HG02938 (cell line): ENCODE measurements at regions not wholly inside any gene's neighbourhood (a gene's known extent, or its start where the extent isn't known, plus 50 kb on each side); places are given as distances from the start of the nearest gene placed in this dataset.

Source experiments
- ATAC-seq: cut with Tn5 transposase; IDR thresholded peaks from one replicate; pipeline ENCODE4 v1.9.1; 2021; ENCODE audit warnings: mild to moderate bottlenecking, moderate library complexity; ENCODE audit not compliant: unreplicated experiment

- no peak for ATAC-seq
Observed at GRCh38 chr13:85247780-85248179, 551.4 kb downstream of the SLITRK6 start.

DNA sequence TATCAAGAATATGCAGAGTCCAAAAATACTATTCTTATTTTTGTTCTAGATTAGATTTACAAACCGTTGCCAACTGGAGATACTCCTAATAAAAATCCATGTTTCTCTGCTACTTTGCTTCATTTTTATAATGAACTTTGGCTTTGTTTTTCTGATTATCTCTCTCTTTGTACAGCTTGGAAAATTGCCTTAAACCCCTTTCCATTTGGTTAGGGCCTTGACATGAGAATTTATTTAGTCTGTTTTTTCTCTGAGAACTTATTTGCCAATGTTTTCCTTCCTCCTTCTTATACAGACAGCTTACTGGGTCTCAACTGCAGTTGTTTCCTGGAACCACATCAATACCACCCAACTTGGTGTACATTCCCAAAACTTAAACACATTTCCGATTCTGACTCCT lies 555.4 kb downstream of the SLITRK6 start:
- no peak for ATAC-seq

GRCh38 chr13:85241060-85241459 lies 558.2 kb downstream of the SLITRK6 start:
- ATAC-seq = no peak

- ATAC-seq = no peak
Observed at GRCh38 chr13:85236413-85236812, 562.8 kb downstream of the SLITRK6 start.

- ATAC-seq = no peak
Observed at GRCh38 chr13:85230691-85231093, 568.5 kb downstream of the SLITRK6 start.

- no peak for ATAC-seq
Observed at GRCh38 chr13:85228692-85229091, 570.5 kb downstream of the SLITRK6 start.

- no peak for ATAC-seq
Observed at GRCh38 chr13:85223883-85224656, 575.1 kb downstream of the SLITRK6 start.

GRCh38 chr13:85216576-85216975 lies 582.6 kb downstream of the SLITRK6 start:
- ATAC-seq = no peak

DNA sequence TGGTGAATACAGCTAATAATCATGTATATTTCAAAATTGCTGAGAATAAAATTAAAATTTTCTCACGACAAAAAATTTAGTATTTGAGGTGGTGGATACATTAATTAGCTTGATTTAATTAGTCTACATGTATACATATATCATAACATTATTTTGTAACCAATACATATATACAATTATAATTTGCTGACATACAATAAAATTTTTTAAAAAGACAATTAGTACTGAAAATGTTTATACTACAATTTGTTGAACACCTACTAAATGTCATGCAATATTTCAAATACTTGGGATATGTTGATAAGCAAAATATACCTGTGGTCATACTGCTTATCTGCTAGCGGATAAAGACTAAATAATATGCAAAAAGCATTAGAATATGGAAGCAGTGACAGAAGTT lies 586.5 kb downstream of the SLITRK6 start:
- ATAC-seq = no peak

DNA sequence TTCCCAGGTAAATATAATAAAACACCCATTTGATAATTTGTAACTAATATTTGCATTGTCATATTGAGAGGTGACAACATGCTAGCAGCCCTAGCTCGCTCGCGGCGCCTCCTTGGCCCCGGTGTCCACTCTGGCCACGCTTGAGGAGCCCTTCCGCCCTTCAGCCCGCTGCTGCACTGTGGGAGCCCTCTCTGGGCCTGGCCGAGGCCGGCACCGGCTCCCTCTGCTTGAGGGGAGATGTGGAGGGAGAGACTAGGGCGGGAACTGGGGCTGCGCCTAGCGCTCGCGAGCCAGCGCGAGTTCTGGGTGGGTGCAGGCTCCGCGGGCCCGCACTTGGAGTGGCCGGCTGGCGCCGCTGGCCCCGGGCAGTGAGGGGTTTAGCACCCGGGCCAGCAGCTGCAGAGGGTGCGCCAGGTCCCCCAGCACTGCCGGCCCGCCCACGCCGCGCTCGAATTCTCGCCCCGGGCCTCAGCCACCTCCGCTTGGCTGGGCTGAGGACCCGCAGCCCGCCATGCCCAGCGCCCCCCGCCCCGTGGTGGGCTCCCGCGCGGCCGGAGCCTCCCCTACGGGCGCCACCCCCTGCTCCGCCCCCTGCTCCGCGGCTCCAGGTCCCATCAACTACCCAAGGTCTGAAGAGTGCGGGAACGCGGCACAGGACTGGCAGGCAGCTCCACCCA lies 594.4 kb downstream of the SLITRK6 start:
- no peak for ATAC-seq

- no peak for ATAC-seq
Observed at GRCh38 chr13:85197431-85197830, 601.8 kb downstream of the SLITRK6 start.

- ATAC-seq = no peak
Observed at GRCh38 chr13:85194482-85194881, 604.7 kb downstream of the SLITRK6 start.

- no peak for ATAC-seq
Observed at GRCh38 chr13:85191996-85192718, 607.1 kb downstream of the SLITRK6 start.

DNA sequence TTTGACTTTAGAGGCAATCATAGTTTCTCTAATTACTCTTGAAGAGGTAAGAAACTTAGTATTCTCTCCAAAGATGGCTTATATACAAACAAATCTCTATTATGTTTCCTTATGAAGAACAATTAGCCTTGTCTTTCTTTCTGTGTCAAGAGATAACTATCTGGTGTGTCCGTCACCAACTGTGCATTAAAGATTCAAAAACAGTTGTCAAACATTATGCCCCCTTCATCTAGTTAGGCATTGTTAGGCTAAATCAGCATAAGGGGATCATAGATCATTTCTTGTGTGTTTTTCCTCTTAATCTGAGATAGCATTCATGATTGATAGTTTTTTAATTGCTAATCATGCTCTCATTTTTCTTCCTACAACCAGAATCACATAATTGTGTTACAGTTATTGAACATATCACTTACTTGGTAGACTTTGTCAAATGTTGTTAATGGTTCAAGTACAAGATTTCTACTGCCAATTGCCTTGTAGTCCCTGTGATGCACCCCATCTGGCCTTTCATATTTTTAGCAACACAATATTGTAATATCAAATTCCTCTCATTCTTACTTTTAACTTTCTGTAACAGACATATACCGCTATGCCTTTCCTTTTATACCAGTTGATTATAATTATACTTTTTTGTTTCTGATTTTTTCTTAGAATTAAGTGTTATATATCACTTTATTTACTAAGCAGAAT lies 612.7 kb downstream of the SLITRK6 start:
- ATAC-seq = no peak

- ATAC-seq = no peak
Observed at GRCh38 chr13:85174291-85174690, 624.9 kb downstream of the SLITRK6 start.

DNA sequence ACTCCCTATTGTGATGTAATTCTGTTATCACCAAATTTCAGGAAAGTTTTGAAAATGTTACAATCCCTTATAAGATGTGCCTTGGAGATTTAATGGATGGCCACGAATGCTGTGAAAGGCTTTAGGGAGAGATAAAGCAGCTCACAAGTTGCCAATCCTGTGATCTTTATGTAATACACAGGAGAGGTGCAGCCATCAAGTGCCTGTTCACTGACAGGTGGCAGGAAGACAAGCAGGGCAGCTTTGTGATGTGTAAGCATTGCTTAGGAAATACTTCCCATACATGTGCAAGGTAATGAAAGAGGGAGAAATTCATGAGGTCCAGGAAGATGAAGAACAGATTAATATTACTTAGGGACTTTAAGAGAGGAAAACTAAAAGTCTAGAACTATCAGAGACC lies 628.8 kb downstream of the SLITRK6 start:
- ATAC-seq = no peak

- ATAC-seq = no peak
Observed at GRCh38 chr13:85166891-85167290, 632.3 kb downstream of the SLITRK6 start.

DNA sequence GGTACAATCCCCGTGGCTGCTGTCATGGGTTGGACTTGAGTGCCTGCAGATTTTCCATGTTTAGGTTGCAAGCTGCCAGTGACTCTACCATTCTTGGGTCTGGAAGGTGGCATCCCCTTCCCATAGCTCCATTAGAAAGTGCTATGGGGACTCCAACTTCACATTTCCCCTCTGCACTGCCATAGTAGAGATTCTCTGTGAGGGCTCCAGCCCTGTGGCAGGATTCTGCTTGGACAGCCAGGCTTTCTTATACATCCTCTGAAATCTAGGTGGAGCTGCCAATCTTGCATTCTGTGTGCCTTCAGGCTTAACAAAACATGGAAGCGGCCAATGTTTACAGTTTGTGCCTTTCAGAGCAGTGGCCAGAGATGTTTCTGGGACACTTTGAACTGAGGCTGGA lies 636.2 kb downstream of the SLITRK6 start:
- no peak for ATAC-seq

DNA sequence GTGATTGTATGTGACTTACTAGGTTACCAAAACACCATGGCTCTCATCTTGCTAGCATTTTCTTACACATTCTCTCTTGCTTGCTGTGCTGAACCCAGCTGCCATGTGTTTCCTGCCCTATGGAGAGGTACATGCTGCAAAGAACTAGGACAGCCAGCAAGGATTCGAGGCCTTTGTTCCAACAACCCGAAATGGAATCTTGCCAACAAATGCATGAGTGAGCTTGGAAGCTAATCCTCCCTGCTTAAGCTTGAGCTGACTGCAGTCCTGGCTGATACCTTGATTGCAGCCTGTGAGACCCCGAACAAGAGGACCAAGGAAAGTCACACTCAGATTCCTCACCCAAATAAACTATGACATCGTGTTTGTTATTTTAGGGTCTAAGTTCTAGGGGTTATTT lies 651.2 kb downstream of the SLITRK6 start:
- no peak for ATAC-seq

DNA sequence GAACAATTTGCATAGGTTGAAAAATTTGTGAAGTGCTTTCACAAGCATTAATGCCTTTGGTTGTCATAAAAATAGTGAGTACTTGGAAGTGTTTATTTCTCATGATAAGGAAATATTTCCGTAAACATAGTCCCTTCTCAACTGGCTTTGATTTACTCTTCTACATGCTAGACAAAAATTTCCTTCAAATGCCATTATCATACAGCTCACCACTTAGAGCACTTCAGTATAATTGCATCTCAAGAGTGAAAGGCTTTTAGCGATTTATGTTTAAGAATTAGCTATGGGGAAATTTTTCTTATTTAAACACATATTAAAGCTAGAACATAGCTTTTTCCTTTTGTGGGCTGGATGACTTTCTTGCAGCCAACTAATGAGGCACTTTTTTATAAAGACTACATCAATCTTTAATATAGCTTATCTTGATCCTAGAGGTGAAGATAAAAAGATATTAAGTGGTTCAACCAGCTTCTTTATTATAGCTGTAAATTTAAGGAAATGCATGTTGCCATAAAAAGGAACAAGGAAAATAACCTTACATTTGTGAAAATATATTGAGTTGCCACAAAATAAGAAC lies 656.8 kb downstream of the SLITRK6 start:
- no peak for ATAC-seq

DNA sequence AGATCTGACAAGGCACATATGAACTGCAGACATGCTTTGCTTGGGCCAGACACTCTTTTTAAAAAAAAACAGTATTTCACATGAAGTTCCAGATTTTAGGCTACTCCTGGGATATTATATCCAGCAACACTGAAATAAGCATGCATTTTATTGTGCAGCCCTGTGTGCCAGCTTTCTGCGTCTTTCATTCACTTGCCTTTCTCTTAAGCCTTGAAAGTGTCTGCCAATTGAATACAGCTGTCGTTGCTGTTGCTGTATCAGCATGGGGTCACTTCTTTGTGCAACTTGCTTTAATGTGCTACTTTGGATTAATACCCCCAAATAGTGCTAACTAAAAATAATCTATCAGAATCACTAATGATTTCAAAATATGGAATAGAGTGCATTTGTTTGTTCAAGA lies 657.8 kb downstream of the SLITRK6 start:
- no peak for ATAC-seq
